HG02885 (cell line): ENCODE measurements at regions not wholly inside any gene's neighbourhood (a gene's known extent, or its start where the extent isn't known, plus 50 kb on each side); places are given as distances from the start of the nearest gene placed in this dataset.

Experiments used
- ATAC-seq: cut with Tn5 transposase; IDR thresholded peaks from one replicate; pipeline ENCODE4 v1.9.1; 2021; ENCODE audit warnings: mild to moderate bottlenecking; ENCODE audit not compliant: unreplicated experiment, poor library complexity

GRCh38 chr14:36083317-36083716 lies 93.2 kb downstream of the PTCSC3 start:
- ATAC-seq = no peak

DNA sequence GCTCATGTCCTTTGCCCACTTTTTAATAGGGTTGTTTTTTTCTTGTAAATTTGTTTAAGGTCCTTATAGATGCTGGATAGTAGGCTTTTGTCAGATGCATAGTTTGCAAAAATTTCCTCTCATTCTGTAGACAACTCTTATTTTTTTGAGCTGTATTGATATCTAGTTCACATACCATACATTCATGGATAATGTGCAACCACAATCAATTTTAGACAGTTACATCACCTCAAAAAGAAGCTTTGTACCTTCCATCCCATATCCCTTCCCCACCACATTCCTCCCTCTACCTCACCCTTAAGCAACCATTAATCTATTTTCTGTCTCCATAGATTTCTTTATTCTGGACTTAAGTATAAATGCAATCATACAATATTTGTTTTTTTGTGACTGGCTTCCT lies 98.4 kb downstream of the PTCSC3 start:
- ATAC-seq = no peak

GRCh38 chr14:36076197-36076596 lies 100.3 kb downstream of the PTCSC3 start:
- no peak for ATAC-seq

- ATAC-seq = no peak
These were observed 101.3 kb downstream of the PTCSC3 start for GRCh38 chr14:36075203-36075602.

GRCh38 chr14:36070720-36071043 lies 105.8 kb downstream of the PTCSC3 start:
- ATAC-seq = no peak

DNA sequence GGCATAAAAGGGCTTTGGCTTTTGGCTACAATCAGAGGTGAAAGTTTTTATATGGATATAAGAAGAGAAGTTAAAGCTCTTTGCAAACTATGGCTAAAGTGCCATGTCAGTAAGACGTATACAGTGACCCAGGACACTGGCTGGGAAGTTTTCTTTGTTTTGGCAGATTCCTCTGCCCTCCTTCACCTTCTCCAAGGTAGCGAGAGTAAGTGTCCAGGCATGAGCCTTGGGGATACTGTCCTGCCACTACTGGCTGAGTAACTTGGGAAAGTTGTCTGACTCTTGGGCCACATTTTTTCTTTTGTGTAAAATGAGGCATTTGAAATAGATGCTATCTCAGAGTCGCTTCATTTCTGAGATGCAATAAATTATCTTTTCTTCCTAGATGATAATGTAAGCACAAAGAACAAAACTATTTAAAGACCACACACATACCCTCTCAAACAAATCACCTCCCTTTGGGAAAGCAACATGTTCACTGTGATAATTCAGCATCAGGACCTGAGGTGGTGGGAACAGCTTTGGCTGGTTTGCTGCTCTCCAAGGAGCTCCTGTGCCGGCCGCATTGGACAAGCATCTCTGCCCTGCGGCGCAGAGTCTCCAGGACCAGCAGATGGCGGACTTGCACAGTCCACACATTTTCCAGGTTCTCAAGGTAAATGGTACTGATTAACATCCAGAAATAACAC lies 106.3 kb downstream of the PTCSC3 start:
- peak; percentile 69 for ATAC-seq

DNA sequence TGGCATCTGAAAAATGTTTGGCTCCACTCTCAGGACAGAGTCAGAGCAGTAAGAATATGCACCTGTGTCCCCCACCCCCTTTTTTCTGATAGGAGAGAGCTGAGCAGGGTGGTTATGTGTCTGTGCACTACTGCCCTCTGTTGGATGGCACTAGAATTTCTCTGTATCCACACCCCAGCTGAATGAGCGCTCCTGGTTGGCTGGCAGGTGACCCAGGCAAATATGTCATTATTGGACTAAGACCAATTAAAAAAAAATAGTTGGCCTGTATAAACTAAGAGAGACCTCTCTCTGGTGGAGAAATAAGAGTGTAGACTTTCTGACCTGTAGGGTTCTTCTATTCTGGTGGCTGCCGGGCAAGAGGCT lies 107.0 kb downstream of the PTCSC3 start:
- ATAC-seq = peak; percentile 48

GRCh38 chr14:36068777-36069534 lies 107.6 kb downstream of the PTCSC3 start:
- peak; percentile 2 for ATAC-seq

DNA sequence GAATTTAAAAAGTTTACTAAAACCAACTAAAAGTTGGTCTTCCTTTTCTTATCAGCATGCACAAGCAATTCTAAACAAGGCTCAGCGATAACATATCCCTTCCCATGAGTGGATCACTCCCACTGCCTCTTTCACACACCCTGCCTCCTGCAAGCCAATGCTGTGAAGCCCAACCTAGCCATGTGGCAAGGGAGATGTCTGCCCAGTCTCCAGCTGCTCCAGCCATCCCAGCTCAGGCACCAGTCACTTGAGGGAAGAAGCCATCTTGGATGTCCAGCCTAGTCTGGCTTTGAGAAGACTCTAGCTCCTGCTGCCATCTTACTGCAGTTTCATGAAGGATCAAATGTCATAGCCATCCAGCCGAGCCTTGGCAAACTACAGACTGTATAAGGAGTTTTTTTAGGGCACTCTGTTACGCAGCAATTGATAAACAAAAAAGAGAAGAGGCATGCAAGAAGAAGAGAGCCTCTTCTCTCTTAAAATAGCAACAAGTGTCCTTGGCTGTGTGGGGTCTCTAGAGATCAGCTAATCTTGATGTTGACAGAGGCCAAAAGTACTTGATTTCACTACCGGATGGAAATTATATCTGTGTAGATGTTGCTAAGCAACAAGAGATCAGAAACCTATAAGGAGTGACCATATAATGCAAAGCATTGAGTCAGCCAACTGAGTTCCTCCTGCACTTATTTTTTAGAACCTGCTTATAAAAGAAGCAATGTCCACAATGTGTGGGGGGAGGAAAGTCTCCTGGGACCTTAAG lies 108.9 kb downstream of the PTCSC3 start:
- peak; percentile 65 for ATAC-seq

GRCh38 chr14:36066636-36067035 lies 109.9 kb downstream of the PTCSC3 start:
- no peak for ATAC-seq

DNA sequence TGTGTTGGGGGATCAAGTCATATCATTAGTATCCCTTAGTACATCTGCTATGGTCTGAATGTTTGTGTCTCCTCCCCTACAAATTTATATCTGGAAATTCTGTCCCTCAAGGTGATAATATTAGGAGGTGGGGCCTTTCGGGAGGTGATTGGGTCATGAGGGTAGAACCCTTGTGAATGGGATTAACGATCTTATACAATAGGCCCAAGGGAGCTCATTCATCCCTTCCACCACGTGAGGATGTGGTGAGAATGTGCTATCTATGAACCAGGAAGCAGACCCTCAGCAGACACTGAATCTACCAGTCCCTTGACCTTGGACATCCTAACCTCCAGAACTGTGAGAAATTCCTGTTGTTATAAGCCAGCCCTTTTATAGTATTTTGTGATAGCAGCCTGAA lies 110.7 kb downstream of the PTCSC3 start:
- ATAC-seq = no peak

- no peak for ATAC-seq
These were observed 117.0 kb downstream of the PTCSC3 start for GRCh38 chr14:36059531-36059930.

- ATAC-seq = no peak
These were observed 118.9 kb downstream of the PTCSC3 start for GRCh38 chr14:36057452-36058116.

DNA sequence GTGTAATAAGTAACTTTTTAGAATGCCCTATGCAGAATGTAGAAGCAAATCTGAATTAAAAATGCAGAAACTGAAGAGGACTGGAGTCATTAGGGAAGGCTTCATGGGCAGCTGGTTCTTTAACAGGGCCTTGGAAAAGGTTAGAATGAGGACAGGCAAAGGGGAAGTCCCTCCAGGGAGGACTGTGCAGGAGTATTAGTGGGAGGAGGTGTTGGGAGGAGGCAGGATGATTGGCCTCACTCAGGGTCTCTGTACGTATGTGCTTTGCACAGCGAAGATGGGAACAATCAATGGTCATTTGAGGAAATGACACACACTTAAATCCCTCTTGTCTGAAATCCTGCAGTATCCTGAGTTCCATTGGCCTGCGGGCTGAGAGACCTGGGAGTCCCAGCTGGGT lies 119.7 kb downstream of the PTCSC3 start:
- ATAC-seq = no peak

DNA sequence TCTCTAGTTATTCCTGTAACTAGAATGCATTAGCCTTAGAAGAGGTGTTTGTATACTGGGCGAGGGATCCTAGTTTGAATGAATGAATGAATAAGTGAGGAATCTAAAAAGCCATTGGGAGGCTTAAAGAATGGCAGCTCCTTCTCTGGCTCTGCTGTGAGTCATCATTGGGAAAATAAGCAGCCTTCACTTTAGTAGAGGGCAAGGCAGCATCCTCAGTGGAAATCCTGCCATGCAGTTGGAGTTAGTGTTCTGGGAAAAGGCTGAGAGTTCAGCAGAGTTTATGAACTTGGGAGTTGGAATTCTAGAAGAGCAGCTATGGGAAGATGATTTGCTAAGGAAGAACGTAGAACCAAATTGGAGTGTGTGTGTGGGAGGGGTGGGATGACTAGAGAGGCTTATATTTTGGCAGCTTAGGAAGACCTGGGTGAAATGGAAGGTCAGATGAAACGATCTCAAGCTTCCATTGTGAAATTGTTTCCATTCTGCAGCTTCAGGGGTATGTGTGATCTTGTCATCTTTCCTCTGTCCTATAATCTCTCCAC lies 120.8 kb downstream of the PTCSC3 start:
- ATAC-seq = no peak

DNA sequence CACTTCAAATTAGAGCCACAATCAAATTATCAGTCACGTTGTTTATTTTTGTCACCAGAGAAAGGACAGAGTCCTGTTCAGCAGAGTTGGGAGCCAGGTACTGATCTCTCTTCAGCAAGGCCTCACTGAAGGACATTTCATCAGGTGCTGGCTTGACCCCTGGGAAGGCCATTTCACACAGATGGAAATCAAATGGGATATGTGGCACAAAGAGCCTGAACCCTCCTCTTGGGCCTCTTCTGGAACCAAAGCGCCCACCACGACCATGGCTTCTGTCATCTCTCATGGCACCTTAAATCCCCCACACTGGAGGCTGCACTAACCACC lies 121.5 kb downstream of the PTCSC3 start:
- no peak for ATAC-seq

- no peak for ATAC-seq
These were observed 122.0 kb downstream of the PTCSC3 start for GRCh38 chr14:36054353-36055051.

DNA sequence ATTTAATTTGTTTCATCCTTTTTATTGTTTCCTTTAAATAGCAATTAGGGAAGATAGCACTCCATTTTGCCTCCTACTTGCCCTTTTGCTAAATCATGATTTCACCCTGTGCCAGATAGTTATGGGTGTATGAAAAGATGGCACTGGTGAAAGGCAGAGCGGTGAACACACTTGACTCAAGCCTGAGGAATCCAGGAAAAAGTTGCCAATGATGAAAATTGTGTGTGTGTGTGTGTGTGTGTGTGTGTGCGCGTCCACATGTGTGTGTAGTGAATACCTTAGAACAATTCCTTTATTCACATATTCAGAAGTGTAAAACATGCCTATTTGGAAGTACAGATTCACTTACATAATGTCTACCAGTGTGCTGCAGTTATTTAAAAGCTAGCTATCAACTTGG lies 123.8 kb downstream of the PTCSC3 start:
- no peak for ATAC-seq

DNA sequence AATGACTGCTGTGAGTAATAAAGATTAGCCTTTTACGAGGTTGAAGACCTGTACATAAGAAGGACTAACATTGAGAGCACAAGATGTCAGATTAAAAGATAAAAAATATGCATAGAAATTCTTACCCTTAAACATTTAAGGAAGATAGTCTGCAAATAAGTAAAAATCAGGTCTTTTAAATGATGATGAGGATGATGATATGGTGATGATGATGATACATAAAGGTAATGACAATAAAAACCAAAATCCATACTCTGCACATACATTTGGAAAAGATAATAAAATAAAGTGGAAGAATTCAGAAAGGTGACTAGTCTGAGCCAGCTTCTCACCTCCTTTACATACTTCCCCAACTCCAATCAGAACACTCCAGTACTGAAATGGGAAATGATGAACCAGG lies 124.5 kb downstream of the PTCSC3 start:
- ATAC-seq = no peak

- no peak for ATAC-seq
These were observed 127.9 kb downstream of the PTCSC3 start for GRCh38 chr14:36048667-36049066.
